OCI-LY3 (cell line): ENCODE measurements at regions not wholly inside any gene's neighbourhood (a gene's known extent, or its start where the extent isn't known, plus 50 kb on each side); places are given as distances from the start of the nearest gene placed in this dataset.

ENCODE experiments used
- H2AFZ ChIP-seq: fragments of 200-600, 300-600 bp; shearing (Covaris generic); 2 replicates; pipeline ENCODE4 v1.6.0; 2014; ENCODE audit warnings: antibody characterized with exemption, low read depth, low read length
- H3K27ac ChIP-seq: fragments of 200-600, 300-600 bp; sonication (generic); 2 replicates; pipeline ENCODE4 v1.5.1; 2014; ENCODE audit warnings: mild to moderate bottlenecking, low read length, moderate library complexity, mixed read lengths
- H3K27me3 ChIP-seq: fragments of 200-600, 300-600 bp; sonication (generic); 2 replicates; pipeline ENCODE4 v1.6.1; 2014; ENCODE audit warnings: low read depth, low read length, mixed read lengths
- H3K36me3 ChIP-seq: fragments of 200-600, 300-600 bp; sonication (generic); replicated peaks from 2 replicates; pipeline ENCODE3; 2014; ENCODE audit warnings: low read depth, low read length, mixed read lengths
- H3K4me1 ChIP-seq: fragments of 300-600, 200-600 bp; sonication (generic); 2 replicates; pipeline ENCODE4 v1.6.1; 2014; ENCODE audit warnings: low read length, mixed read lengths
- H3K4me2 ChIP-seq: fragments of 200-600, 300-600 bp; sonication (generic); 2 replicates; pipeline ENCODE4 v1.6.1; 2014; ENCODE audit warnings: low read length, mixed read lengths
- H3K4me3 ChIP-seq: fragments of 300-600, 200-600 bp; sonication (generic); 2 replicates; pipeline ENCODE4 v1.5.1; 2014; ENCODE audit warnings: antibody characterized with exemption, mild to moderate bottlenecking, low read length, moderate library complexity
- H3K79me2 ChIP-seq: fragments of 300-600, 200-600 bp; shearing (Covaris generic); 2 replicates; pipeline ENCODE4 v1.6.1; 2014; ENCODE audit warnings: mild to moderate bottlenecking, low read length, mixed read lengths
- H3K9ac ChIP-seq: fragments of 300-600, 200-600 bp; shearing (Covaris generic); 2 replicates; pipeline ENCODE4 v1.6.0; 2014; ENCODE audit warnings: mild to moderate bottlenecking, low read length, moderate library complexity
- H3K9me3 ChIP-seq: fragments of 200-600, 300-600 bp; shearing (Covaris generic); 2 replicates; pipeline ENCODE4 v1.6.1; 2014; ENCODE audit warnings: low read length, mixed read lengths; ENCODE audit not compliant: insufficient read depth
- H4K20me1 ChIP-seq: fragments of 200-600, 300-600 bp; sonication (generic); 2 replicates; pipeline ENCODE4 v1.6.1; 2016; ENCODE audit warnings: low read length, mixed read lengths; ENCODE audit not compliant: insufficient read depth
- EZH2phosphoT487 ChIP-seq: fragments of 200-600 bp; shearing (Covaris generic); IDR thresholded peaks from 2 replicates; pipeline ENCODE4 v1.6.1; 2018; ENCODE audit warnings: antibody characterized with exemption, mixed run types, low read depth
- TF ChIP-seq, protein P1 (sequence below): fragments of 200-600, 300-600 bp; sonication (generic); IDR thresholded peaks from 2 replicates; pipeline ENCODE4 v1.5.1; 2014; ENCODE audit warnings: antibody characterized with exemption, low read length, low read depth

DNA sequence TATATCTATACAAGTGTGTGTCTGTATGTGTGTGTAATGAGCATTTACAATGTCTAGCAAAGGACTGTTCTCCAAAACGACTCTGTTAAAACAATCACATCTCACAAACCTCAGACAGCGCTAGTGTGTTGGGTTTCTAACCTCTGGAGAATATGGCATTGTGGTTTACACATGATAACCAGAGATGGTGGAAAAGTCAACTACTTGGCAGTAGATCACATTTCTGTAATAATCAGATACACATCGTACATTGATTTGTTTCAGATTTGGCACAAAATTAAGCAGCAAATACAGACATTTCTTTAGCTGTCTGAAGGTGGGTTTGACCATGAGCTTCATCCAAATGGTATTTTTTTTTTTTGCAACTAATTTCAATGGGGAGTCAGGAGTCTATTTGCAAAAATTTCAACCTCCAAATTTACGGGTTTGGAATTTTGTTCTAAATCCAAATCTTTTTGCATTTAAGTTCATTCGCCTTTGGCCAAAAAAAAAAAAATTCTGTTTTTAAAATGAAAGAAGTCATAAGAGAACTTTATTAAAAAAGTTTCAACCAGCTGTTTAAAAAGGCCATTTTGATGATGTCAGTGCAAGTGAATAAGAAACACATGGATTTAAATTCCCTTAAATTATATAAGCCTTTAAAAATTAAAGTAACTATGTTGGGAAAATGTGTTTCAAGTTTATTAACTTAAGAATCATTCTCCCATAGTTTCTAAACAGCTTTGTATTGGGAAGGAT lies 127.8 kb downstream of the TMEM26 start:
- TF ChIP-seq, protein P1, sequence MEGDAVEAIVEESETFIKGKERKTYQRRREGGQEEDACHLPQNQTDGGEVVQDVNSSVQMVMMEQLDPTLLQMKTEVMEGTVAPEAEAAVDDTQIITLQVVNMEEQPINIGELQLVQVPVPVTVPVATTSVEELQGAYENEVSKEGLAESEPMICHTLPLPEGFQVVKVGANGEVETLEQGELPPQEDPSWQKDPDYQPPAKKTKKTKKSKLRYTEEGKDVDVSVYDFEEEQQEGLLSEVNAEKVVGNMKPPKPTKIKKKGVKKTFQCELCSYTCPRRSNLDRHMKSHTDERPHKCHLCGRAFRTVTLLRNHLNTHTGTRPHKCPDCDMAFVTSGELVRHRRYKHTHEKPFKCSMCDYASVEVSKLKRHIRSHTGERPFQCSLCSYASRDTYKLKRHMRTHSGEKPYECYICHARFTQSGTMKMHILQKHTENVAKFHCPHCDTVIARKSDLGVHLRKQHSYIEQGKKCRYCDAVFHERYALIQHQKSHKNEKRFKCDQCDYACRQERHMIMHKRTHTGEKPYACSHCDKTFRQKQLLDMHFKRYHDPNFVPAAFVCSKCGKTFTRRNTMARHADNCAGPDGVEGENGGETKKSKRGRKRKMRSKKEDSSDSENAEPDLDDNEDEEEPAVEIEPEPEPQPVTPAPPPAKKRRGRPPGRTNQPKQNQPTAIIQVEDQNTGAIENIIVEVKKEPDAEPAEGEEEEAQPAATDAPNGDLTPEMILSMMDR = no peak
- no peak for TF ChIP-seq EZH2phosphoT487
- Histone ChIP-seq H3K27ac (no peak overlapping the region), H3K27me3 (no peaks in the 10 kb centered on the region), H3K36me3 (no peaks in the 10 kb centered on the region), H3K79me2 (no peaks in the 10 kb centered on the region), H3K9me3 (no peaks in the 10 kb centered on the region), H3K4me2 (no peak overlapping the region), H3K4me3 (no peak overlapping the region), H3K4me1 (peaks cover 11% of the 10 kb centered on the region), H4K20me1 (no peaks in the 10 kb centered on the region), H3K9ac (no peak overlapping the region), H2AFZ (no peak overlapping the region)

DNA sequence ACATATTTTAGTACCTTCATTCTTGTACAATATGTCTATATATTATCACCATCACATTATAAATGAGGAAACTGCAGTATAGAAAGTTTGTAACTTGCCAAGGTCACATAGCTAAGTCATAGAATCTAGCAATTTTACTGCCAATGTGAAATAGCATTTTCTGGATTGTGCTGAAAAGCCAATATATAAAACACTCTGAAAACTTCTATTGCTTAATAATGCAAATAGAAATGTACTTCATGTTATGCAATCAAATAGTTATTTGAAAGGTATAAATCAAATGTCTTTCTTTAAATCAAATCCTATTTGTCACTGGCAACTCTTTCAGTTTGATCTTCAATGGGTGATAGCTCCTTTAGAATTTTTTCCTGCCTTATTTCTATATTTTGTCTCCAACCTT lies 129.5 kb downstream of the TMEM26 start:
- Histone ChIP-seq H3K36me3 (no peaks in the 10 kb centered on the region), H3K4me3 (no peak overlapping the region), H3K79me2 (no peaks in the 10 kb centered on the region), H3K9ac (no peak overlapping the region), H3K4me2 (no peak overlapping the region), H3K4me1 (no peaks in the 10 kb centered on the region), H3K9me3 (no peaks in the 10 kb centered on the region), H3K27ac (no peak overlapping the region), H3K27me3 (no peaks in the 10 kb centered on the region), H2AFZ (no peak overlapping the region), H4K20me1 (no peaks in the 10 kb centered on the region)
- TF ChIP-seq, protein P1 = no peak
- TF ChIP-seq EZH2phosphoT487 = no peak

DNA sequence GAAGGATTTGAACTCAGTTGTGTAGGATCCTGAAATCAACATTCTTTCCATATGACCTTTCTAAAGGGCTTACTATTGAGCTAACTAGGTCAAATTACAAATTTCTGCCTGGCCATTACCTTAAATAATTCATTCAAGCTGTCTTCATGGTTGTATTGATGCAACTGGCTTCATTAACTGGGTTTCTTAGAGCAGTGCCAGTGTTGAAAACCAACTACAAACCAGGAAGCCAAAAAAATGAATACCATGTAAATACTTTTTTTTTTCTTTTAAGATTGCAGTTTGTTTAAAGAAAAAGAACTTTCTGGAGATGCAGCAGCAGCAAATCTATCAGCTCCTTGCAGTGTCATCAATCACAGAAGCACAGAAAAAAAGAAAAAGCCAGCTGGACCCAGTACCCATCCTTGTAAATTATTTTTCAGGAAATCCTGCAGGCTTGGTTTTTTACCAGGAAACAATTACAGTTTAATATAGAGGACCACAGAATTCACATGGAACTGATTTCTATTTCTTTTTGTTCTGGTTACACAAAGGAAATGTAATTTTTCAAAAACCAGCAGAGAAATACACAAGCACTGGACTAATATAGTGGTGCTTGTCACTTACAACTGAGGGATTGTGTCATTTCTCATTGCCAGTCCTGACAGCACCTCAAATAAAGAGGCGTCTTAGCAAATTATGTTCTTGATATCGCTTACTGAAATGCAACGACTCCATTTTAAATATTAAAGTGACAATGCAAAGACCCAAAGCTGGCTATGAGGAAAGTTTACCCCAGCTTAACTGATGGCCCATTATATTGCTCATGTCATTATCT lies 131.9 kb downstream of the TMEM26 start:
- H2AFZ ChIP-seq = no peak overlapping the region
- H3K4me1 ChIP-seq = no peaks in the 10 kb centered on the region
- H3K79me2 ChIP-seq = no peaks in the 10 kb centered on the region
- TF ChIP-seq EZH2phosphoT487 = no peak
- TF ChIP-seq, protein P1 = no peak
- H3K27me3 ChIP-seq = no peaks in the 10 kb centered on the region
- no peak overlapping the region for H3K4me2 ChIP-seq
- H3K27ac ChIP-seq = no peak overlapping the region
- no peak overlapping the region for H3K9ac ChIP-seq
- H3K9me3 ChIP-seq = no peaks in the 10 kb centered on the region
- no peaks in the 10 kb centered on the region for H3K36me3 ChIP-seq
- no peak overlapping the region for H3K4me3 ChIP-seq
- no peaks in the 10 kb centered on the region for H4K20me1 ChIP-seq

DNA sequence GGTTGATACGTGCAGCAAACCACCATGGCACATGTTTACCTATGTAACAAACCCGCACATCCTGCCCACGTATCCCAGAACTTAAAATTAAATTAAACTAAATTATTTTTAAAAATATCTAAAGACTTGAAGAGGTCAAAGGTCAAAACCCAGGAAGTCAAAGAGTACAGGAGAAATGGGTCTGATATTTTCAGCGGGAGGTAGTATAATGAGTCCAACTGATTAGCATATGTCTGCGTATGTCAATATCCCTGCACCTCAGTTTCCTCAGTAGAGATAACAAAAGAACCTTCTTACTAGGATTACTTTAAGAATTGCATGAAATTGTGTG lies 133.0 kb downstream of the TMEM26 start:
- H2AFZ ChIP-seq = no peak overlapping the region
- no peaks in the 10 kb centered on the region for H3K27me3 ChIP-seq
- H3K4me2 ChIP-seq = no peak overlapping the region
- H3K4me3 ChIP-seq = no peak overlapping the region
- no peaks in the 10 kb centered on the region for H4K20me1 ChIP-seq
- TF ChIP-seq, protein P1 = no peak
- TF ChIP-seq EZH2phosphoT487 = no peak
- no peaks in the 10 kb centered on the region for H3K79me2 ChIP-seq
- no peak overlapping the region for H3K9ac ChIP-seq
- no peaks in the 10 kb centered on the region for H3K36me3 ChIP-seq
- no peak overlapping the region for H3K27ac ChIP-seq
- H3K9me3 ChIP-seq = no peaks in the 10 kb centered on the region
- H3K4me1 ChIP-seq = no peaks in the 10 kb centered on the region
